GM21619 (cell line): ENCODE measurements at regions not wholly inside any gene's neighbourhood (a gene's known extent, or its start where the extent isn't known, plus 50 kb on each side); places are given as distances from the start of the nearest gene placed in this dataset.

ENCODE experiments used
- ATAC-seq: cut with Tn5 transposase; IDR thresholded peaks from one replicate; pipeline ENCODE4 v1.9.1; 2021; ENCODE audit not compliant: unreplicated experiment

DNA sequence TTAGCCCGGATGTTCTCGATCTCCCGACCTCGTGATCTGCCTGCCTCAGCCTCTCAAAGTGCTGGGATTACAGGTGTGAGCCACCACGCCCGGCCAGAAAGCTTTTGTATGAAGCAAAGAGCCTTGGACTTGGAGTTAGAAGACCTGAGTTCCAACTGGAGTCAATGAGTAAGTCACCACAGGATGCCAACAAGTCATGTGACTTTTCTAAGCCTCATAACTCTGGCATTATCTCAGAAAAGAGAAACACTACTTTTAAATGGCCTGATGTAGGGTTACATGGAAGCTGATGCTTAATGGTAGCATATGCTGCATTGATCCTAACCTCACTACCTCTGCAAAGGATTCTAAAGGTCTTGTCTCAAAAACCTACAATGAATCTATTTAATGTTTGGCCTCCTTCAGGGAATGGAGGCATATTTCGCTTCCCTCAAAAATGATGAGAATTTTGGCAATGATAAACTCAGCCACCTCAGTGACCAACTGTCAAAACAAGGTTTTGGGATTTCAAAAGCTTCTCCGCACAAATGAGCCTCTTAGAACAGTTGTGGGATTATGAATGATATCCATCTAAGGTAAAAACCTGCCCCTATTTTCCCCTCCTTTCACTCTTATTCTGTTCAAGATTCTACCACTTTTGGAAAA, 236.8 kb downstream of the ACTL7B start:
- no peak for ATAC-seq

DNA sequence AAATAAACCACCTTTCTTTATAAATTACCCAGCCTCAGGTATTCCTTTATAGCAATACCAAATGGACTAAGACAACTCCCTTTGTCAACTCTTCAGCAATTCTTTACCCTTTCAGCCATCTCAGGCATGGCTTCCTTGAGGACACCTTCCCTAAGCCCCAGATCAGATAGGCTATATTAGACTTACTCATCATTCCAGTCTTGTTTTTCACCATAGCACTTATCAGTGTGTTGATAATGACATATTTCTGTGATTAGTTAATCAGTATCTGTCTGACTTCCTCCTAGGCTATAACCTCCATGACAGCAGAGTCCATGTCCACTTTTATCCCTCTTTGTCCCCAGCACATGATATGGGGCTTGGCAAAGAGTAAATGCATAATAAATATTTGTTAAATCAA, 238.1 kb downstream of the ACTL7B start:
- ATAC-seq = no peak

DNA sequence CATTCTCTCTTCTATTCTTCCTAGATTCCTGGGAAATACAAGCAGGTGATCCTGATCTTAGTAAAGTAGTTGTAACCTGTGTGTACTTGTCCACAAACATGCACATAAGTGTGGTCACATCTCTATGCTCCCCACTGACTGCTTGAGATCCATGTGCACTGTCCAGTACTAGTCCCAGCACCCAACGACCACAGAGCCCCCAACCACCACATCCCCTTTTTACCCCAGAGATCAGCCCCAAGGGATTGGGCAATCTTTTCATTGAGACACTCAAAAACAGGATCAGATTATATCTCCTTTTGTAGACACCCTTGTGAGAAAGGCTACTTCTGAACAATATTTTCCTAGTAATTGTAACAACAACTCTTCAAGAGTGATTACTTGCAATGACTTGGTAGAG, 240.6 kb downstream of the ACTL7B start:
- ATAC-seq = no peak

DNA sequence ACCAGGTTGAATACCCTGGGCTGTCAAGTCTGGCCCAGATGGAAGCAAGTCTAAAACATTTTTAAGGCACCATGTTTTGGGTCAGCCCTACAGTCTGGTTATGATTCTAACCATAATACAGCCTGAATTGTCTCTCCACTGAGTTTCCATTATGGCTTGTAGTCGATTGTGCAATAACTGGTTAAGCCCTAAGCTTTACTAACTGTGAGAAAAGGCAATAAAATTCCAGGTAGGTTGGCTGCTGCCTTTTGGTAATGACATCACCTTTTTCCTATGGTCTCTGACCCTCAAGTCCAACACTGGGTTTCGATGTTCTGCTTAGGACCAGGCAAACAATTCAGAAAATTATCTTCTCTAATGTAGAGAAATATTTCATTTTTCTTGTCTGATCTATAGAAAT, 243.3 kb downstream of the ACTL7B start:
- no peak for ATAC-seq

DNA sequence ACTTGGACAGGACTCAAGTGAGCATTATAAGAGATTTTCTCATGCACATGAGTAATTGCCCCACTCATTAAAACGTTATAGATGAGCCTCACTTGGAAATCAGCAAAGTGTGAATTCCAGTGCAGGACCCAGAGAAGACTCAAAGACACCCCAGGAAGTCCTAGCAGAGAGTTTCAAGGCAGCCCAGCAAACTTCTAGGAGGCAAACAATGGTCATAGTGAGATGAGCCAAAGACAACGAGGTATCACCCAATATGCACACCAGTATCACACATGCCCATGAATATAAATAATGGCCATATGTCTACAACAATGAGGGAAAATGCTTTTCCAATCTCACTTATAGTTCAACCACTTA, 245.9 kb downstream of the ACTL7B start:
- ATAC-seq = no peak

DNA sequence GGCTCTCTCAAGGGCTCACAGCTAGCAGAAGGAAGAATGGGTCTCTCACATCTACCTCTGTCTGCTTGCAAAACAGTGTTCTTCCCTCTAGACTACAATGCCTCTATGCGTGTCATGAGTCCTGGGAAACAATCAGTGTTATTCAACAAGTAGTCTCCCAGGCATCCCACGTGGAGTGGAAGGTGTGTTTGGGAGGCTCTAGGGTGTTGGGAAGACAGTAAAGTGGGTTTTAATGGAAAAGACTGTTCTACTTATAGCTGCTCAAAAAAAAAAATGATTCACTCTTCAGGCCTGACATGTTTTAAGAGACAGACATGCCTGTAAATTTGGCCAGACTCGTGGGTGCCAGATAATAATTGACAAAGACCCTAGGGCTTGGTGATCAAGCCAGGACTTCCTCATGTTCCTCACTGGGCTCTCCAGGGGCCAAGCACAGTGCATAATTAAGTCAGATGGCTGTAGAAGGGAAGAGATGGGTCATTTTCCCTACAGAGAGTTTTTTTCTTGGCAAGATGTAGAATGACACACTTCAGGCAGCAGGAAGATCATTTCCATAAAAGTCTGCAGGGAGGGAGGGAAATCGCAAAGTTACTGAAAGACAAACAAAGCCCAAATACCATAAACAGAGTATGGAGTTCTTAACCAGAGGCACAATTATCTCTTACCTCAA, 246.4 kb downstream of the ACTL7B start:
- no peak for ATAC-seq

DNA sequence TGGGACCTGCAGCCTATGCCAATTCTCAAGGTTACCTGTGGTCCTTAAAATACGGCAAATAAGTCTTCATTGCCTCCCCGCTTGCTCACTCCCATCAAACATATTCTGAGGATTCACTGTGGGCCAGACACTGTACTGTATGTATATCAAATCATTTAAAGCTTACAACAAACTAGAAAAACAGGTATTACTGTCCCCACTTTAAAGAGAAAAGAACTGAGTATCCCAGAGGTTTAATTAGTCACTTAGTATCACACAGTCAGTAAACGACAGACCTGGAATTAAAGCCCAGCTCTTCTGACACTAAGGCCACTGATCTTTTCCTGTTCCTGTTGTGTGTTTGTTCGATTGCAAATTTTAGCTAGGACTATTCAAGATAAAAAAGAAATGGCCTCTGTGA, 248.2 kb downstream of the ACTL7B start:
- ATAC-seq = no peak

DNA sequence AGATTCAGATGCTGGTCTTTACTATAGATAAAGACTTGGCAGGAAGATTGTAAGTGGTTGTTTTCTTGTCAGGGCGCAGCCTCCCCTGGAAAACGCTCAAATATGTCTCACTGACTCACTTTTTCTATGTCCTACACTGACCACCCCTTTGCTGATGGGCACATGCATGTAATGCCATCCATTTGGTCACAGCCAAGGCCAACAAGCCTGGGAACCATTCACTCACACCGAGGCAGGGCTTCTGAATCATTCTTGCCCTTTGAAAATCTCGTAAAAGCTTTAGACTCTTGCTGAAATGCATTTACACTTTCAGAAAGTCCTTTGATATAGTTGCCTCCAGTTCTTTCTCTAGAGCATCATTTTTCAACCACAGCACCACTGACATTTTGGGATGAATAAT, 249.4 kb downstream of the ACTL7B start:
- ATAC-seq = no peak

DNA sequence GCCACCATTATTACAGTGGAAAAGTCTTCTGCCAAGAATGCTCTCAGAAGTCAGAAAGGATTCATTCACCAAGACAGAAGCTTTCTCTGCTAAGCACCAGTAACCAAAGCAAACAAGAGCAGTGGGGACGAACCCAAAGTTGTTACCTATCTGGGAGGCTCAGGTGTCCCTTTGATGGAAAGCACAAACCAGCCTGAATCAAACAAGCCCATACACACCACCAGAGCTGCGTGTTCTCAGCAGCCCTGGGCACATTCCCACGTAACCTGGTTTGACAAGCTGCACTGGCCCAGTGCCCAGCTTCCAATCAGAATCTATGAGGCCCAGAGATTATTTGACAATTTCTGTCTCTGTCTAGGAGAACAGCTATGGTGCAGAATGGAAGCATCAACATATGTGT, 252.6 kb downstream of the ACTL7B start:
- ATAC-seq = no peak

DNA sequence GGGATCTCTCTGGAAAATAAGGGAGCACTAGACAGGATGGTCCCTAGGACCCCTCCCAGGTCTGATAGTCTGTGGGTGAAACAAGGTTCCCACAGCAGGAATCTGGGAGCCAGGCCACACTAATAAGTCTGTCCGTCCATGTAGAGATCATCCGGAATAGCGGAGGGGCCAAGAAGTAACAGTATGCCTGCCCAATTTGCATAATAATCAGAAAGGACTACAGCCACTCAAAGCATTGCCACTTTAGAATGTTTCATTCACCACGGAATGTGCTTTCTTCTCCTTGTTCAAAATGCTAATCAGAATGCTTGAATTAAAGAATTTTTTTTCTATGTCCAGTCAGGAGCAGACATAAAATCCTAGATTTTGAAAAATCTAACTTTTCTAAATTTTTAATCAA, 254.9 kb downstream of the ACTL7B start:
- ATAC-seq = no peak

DNA sequence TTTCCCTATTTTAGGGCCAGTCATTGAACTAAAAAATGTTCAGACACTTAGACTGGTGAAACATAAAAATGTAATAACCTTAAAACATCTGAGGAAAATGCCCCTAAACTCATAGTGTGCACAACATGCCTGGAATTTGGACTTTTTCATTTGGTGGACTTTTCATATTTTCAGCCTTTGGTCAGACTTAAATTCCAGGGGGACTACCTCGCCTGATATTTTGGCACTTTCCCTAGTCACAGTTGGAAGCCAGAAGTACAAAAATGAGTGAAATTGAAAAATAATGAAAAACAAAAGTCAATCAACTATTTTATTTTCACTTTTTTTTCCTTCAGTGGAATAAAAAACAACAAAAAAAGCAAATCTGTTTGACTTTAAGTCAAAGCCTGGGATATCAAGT, 256.2 kb downstream of the ACTL7B start:
- ATAC-seq = no peak

DNA sequence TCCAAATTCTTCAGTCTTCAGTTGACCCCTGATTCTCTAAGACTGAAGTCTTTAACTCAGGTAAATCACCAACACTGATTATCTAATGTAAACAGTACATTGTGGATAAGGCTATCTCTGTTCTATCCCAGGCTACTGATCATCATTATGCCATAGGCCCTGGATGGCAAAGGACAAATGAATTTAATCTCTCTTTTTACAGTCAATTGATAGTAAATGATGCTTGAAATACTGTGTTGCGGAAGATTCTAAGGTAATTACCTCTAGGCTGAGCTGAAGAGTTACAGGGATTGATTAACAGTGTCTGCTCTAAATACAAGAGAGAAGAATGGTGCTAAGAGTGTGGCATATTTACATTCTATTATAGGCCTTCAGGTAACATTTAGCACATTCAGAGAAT, 264.7 kb downstream of the ACTL7B start:
- ATAC-seq = no peak

DNA sequence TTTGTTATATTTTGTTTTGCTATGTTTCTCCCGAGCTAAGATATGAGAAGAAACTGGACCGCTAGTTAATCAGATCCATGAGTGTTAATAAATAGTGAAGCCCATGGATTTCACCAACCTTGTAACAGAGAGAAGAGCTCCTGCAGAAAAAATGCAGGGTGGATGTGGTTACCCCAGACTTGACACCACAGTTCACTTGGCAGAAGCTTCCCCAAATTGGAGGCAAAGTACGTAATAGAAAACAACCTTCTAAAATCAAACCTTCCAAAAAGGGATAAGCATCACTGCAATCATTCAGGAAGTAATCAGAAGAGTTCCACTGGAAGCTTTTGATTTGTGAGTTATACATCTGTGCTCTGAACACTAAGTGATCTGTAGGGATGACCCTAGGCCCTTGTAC, 267.5 kb downstream of the ACTL7B start:
- ATAC-seq = no peak

DNA sequence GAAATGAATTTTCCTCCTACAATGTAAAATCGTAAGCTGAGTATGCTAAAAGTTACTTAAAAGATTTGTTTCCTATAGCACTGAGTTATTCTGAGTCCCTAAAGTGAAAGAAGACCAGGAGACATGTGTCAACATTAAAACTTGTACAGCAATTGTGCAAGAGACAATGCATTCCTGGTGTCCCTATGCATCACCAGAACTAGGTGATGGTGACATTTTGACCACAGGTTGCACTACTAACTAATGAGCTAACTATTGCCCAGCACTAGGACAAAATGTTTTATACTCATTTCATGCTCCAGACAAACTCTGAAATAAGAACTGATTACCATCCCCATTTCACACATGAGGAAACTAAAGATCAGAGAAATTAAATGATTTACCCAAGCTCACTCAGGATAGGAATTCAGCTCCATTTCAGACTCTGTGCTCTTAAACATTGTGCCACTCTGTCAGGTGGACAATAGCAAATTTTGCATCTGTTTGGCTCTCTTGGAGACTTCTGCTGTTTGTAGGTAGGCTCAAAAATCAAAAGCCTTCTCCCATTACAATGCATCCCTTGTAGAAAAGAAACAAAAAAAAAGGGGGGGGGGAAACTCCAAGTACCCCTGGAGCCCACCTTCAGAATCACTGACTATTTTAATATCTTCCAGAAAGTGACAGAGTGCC, 269.2 kb downstream of the ACTL7B start:
- no peak for ATAC-seq

DNA sequence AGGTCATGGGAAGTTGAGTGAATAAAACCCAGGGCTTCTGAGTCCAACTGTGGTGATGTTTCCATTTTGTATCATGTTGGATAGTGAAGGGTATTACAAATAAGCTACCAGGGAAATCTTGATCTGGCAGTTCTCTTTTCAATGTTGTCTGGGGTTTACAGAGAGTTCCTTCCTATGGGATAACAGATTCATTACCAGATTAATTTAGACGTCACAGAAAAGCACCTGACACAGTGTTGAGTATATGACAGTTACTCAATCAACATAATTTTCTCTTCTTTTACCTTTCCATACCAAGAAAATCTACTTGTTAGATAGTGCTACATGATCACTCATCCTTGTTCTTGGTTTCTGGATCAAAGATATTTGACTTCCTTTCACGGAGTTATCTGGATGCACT, 270.9 kb downstream of the ACTL7B start:
- no peak for ATAC-seq

DNA sequence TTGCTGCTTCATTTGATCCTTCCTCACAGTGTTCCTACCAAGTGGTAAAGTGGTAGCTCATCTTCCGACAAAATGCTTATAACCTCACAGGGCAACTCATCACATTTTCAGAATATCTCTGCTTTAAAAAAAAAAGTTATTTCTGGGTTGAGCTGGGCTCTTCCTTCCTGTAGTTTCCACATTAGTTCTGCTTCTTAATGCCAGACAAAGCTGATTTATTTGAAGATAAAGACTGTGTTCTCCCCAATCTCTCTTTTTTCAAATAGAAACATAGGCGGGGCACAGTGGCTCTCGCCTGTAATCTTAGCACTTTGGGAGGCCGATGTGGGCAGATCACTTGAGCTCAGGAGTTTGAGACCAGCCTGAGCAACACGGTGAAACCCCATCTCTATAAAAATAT, 273.1 kb downstream of the ACTL7B start:
- no peak for ATAC-seq

DNA sequence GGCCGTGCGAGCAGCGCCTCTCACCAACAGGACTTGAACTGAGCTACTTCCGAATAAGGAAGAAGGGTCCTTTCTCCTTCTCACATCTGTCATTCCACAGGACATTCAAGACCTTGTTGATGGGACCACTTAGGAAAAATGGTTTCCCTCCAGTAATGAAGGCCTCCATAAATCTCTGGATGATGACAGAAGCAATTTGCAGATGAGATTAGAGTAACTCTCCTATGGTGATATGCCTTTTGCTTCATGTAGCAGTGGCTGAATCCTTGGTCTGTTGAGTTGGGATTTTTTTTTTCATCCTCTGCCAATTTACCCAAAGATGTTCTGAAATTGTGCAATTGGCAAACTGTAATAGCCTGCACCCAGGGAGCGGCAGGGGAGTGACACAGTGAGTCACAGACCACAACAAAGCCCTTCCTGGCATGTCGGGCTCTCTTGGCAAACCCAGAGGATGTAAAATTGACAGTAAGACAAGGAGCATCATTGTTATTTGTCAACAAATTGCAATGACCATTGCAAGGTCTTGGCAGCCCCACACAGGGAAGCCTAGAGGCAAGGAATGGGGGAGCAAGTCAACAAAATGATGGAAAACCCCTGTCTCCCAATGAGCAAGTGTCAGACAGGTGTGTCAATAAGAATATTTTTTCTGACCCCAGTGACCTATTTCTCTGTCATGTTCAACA, 275.9 kb downstream of the ACTL7B start:
- no peak for ATAC-seq

DNA sequence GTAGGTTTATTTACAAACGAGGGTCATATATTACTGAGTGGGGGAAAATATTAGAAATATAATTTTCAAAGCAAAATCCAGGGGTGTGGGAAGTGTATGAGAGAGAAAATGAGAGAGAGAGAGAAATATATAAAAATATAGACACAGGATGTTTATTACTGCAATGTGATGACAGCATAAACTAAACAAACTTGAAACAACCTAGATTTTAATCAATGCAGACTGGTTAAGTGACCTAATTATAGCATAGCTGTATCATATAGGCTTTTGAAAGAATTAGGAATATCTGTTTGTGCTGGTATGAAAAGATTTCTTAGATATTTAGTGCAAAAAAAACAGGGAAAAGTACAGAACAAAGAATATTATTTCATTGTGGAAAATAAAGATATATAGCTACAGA, 280.5 kb downstream of the ACTL7B start:
- no peak for ATAC-seq

DNA sequence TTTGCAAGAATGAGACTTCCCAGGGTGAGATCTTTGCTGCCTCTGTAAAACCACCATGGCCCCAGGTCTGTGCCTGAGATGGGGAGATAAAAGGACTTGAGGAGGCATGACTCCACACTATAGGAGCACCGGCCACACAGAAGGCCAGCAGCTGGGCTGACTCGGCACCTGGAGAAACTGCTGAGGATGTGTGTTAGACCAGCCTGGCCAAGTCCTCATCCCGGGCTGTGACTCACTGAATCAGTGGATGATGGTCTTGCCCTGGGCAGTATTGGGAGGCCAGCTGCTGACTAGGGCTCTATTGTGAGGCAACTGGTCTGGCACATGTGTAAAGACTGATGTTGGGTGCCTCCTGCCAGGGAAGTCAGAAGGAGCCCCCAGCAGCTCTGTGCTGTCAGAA, 286.2 kb downstream of the ACTL7B start:
- no peak for ATAC-seq

DNA sequence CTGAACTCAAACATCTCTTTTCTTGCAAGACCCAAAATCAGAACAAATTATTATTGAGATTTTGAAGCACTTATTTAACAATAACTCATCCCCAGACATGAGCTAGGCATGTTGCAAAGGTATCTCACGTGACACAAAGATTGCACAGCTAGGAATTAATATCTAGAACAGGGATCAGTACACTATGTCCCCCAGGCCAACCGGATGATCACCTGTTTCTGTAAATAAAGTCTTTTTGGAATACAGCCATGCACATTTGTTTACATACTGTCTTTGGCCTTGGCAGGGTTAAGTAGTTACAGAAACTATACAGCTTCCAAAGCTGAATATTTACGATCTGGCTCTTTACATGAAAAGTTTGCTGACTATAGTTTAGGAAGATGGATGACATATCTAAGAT, 287.7 kb downstream of the ACTL7B start:
- ATAC-seq = no peak

DNA sequence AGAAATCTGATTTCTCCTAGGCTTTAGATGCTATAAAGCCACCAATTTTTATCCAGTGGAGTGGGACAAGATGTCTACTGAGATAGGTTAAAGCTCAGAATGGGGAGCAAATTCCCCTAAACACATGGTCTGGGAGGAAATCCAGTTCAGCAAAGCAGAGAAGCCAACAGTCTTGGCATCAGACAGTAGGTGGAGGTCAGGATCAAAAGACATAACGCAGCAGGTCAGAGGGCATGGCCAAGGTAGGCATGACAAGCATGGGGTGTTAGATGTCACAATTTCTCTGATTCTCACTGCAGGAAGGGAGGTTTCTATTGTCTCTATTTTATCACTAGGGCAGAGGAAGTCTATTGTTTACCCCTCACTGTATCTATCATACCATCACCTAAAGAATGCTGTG, 288.2 kb downstream of the ACTL7B start:
- ATAC-seq = no peak
